GM19023 (cell line): ENCODE measurements at regions not wholly inside any gene's neighbourhood (a gene's known extent, or its start where the extent isn't known, plus 50 kb on each side); places are given as distances from the start of the nearest gene placed in this dataset.
"Not testable (repeated sequence)": the region's sequence is repeated elsewhere in the genome, so short reads cannot be mapped to it uniquely, and the experiment has no call there.

Experiments
- ATAC-seq: cut with Tn5 transposase; IDR thresholded peaks from one replicate; pipeline ENCODE4 v1.9.1; 2021; ENCODE audit warnings: mild to moderate bottlenecking, moderate library complexity; ENCODE audit not compliant: unreplicated experiment

DNA sequence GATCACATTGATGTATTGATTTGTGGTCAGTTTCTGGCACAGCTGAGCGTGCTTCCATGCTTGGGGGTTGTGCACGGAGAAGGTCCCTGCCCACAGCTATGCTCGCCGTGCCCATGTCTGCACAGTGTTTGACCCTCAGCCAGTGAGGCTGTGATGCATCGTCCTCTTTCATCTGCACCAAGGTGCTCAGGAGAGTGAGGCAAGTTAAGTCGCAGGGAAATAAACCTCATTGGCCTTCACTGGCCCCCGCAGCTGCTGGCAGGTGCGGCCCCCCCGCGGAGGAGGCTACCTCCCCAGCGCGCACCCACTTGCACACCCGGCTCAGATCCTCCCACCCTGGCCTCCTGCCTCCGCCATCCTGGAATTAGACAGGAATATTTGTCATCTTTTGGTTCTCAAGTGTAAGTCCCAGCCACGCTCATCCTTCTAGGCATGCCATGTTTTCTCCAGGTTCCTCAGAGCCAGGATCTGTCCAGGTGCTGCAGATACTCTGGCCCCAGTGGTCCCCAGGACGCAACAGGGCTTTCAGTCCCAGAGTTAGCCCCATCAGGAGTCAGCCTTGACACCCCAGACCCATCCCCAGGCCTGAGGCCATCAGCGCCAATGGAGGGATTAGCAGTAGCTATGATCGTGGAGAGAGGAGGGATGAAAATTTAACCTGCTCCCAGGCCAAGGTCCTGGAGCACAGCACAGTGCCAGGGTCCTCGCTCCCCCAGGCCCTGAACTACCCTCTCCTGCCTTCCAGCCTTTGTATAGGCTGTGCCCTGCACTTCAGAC, 93.7 kb downstream of the OAT start:
- ATAC-seq = no peak

- ATAC-seq = no peak
Measured at GRCh38 chr10:124324451-124324850, 94.3 kb downstream of the OAT start.

DNA sequence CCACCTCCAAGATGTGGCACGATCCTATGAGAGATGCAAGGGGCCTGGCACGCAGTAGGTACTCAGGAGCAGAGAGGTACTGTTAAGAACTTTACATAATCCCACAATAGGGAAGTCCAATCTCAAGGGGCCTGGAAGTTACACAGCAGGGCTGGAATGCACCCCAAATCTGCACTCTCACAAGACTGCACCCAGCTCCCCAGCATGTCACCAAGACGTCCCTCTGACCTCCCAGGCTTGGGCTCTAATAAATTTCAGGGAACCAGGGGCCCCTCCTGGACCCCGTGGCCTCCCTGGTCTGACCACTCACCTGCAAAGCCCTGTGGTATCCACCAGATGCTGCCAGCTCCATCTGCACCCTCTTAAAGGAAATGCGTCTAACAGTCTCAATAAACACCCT, 94.9 kb downstream of the OAT start:
- no peak for ATAC-seq

GRCh38 chr10:124323111-124323725, 95.5 kb downstream of the OAT start:
- ATAC-seq = no peak

DNA sequence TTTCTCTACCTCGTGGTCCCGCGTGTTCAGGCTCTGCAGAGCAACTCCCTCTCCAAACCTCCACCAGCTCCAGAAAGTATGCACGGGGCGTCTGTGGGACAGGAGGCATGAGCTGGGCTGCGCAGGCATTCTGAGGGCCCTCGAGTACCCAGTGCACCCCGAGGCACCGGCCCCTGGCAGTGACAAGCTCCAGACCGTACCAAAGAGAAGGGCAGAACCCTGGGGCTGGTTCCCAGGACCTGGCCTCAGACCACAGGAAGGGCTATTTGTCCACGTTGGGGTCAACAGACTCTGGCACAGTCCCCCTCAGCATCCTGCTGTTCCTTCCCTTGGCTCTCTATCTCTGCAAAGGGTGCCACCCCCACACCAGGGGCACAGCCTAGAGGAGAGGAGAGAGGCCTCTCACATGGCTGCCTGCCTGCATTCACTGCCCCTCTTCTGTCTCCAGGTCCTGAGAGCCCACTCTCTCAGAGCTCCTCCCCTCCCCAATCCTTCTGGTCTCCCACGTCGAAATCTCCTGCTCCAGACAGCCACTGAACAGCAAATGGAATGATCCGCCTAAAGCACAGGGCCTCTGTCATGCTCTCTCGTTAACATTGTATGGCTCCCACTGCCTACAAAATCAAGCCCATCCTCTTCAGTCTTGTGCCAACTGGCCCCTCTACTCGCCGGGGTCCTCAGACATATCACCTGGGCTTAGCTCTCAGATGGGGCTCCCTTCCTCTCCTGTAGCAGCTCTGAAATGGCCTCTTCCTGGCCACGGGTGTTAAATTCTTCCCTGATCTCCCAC, 96.3 kb downstream of the OAT start:
- no peak for ATAC-seq

GRCh38 chr10:124321433-124322089, 97.2 kb downstream of the OAT start:
- no peak for ATAC-seq

- no peak for ATAC-seq
Measured at GRCh38 chr10:124320778-124321432, 97.8 kb downstream of the OAT start.

DNA sequence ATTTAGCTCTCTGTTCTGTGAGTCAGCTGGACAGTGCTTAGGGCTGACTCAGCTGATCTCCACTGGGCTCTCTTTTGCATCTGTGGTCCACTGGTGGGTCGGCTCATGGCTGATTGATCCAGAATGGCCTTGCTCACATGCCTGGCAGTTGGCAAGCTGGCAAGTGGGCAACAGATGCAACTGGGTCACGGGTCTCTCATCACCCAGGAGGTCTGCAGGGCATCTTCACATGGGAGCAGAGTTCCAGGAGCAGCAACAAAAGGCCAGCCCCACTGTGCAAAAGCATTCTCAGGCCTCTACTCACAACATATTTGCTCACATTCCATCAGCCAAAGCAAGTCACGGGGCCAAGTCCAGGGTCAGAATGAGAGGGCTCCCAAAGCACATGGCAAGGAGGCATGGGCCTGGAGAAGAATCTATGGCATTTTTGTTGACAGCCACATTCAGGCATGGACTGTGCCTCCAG, 98.8 kb downstream of the OAT start:
- ATAC-seq = no peak

GRCh38 chr10:124319520-124319919, 99.2 kb downstream of the OAT start:
- not testable (repeated sequence) for ATAC-seq

DNA sequence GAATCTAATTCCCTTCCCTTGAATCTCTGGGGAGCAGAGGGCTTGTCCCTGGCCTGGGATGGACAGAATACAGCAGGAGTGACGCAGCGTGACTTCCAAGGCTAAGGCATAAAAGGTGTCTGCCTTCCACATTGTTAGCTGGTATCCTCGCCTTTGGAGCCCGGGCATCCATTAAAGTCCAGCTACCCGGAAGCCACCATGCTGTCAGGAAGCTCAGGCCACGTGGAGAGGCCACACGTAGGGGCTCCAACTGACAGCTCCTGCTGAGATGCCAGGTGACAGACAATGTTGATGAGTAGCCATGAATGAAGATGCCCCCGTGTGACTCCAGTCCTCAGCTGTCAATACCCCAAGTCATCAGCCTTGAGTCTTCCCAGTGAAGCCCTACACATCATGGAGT, 99.9 kb downstream of the OAT start:
- no peak for ATAC-seq

DNA sequence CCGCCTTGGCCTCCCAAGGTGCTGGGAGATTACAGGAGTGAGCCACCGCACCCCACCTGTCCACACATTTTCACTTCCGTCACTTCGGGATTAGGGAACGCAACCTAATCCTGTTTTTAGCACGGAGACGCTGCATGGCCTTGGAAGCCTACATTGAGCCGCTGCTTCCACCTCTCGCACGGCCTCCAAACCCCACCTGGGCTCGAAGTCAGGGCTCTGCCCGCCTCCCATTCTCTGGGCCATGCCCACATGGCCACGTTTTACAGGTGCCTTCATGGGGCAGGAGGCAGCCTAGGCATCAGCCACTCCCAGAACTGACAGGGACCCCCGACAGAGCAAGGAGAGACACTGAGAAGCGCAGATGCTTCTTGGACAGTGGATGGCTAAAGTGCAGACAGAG, 100.6 kb downstream of the OAT start:
- ATAC-seq = no peak

DNA sequence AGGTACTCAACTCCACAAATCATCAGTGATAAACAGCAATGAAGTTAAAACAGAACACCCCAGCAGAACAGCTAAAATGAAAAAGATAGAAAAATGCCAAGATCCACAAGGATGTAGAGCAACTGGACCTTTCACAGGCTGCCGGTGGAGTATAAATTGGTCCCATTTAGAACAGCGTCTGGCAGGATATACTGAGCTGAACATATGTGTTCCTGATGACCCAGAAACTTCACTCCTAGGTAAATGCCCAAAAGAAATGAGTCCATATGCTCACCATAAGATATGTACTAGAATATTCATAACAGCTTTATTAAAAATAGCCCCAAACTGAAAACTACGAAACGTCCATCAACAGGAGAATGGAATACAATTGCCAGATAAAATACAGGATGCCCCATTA, 102.4 kb downstream of the OAT start:
- ATAC-seq = no peak

- ATAC-seq = no peak
Measured at GRCh38 chr10:124315591-124316270, 103.0 kb downstream of the OAT start.

- no peak for ATAC-seq
Measured at GRCh38 chr10:124313374-124313773, 105.3 kb downstream of the OAT start.

DNA sequence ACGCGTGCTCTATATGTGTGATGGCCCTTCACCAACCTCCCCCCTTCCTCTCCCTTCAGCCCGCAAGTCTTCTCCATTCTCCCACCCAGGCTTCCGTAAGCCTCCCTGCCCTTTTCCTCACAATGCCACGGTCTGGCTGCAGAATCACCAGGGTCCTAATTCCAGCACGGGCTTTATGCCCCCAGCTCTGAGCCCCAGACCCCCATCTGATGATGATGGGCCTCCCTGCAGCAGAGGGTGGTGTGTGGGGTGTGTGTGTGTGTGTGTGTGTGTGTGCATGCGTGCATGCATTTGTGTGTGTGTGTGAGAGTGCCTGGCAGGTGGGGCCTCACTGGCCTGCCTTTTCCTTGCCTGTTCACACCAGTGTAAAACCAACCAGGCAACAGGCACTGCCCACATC, 109.9 kb downstream of the OAT start:
- no peak for ATAC-seq

- ATAC-seq = no peak
Measured at GRCh38 chr10:124308056-124308645, 110.6 kb downstream of the OAT start.

DNA sequence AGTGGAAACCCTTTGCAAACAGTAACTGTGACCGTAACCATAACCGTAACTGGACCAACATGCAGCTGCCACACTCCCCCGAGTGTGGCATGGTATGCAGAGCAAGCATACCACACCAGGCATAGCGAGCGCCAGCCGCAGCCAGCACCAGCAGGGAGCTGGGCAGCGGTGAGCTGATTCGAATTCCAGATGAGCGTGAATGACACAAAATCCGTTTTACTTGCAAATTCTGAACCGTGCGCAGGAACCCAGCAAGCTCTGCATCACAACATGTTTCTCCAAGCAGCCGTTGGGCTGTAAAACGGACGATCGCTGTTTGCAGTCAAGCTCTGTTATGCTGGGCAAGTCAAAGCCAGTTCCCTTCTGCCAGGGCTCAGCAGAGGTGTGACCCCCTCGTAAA, 111.1 kb downstream of the OAT start:
- ATAC-seq = no peak

DNA sequence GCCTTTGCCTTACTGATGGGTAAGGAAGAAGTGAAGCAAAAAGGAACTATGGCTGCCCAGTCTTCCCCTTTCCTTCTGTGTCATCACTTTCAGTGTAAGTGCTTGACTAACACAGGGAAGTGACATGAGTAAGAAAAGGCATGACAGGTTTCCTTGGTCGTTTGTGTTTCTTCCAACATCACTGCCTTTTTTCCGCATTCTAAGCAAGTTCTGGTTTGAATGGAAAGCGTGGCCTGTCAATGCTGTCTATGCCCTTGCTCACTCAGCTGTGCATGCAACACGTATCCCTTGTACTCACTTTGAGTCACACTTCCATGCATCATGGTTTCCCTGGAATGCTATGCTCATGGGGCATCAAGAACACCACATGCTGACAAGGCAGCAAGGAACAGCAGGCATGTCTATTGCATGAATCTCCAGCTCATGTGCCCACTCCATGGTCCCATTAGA, 111.8 kb downstream of the OAT start:
- ATAC-seq = no peak

GRCh38 chr10:124306520-124306919, 112.2 kb downstream of the OAT start:
- no peak for ATAC-seq

DNA sequence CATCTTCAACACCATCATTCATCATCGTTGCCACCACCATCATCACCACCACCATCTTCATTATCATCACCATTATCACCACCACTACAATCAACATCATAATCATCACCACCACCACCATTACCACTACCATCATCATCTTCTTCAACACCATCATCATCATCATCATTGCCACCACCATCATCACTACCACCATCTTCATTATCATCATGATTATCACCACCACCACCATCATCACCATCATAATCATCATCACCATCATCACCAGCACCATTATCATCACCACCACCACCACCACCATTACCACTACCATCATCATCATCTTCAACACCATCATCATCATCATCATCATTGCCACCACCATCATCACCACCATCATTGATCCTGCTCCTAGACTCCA, 112.7 kb downstream of the OAT start:
- no peak for ATAC-seq
